ENCODE measurements at regions not wholly inside any gene's neighbourhood (a gene's known extent, or its start where the extent isn't known, plus 50 kb on each side); places are given as distances from the start of the nearest gene placed in this dataset.

DNA sequence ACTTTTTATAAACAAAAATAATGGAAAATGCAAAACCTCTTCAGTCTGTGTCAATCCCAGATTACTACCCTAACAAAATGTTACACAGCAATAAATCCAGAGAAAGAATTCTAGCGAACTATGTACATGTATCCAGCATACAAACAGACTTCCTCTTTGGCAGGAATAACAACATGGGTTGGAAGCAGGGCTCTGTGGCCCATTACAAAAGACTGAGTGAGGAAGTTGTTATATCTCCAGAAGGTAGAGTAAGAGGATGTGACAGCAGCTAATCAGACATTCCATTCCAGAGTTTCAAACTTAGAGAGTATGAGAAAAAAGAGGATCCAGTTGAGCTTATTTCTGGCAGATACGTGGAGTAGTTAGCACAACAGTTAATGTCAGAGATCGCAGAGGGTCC is 294.0 kb upstream of the PLSCR5 start:
- no peak for DNase-seq

GRCh38 chr3:146896711-146897110 is 291.6 kb upstream of the PLSCR5 start:
- DNase-seq: no peak

DNA sequence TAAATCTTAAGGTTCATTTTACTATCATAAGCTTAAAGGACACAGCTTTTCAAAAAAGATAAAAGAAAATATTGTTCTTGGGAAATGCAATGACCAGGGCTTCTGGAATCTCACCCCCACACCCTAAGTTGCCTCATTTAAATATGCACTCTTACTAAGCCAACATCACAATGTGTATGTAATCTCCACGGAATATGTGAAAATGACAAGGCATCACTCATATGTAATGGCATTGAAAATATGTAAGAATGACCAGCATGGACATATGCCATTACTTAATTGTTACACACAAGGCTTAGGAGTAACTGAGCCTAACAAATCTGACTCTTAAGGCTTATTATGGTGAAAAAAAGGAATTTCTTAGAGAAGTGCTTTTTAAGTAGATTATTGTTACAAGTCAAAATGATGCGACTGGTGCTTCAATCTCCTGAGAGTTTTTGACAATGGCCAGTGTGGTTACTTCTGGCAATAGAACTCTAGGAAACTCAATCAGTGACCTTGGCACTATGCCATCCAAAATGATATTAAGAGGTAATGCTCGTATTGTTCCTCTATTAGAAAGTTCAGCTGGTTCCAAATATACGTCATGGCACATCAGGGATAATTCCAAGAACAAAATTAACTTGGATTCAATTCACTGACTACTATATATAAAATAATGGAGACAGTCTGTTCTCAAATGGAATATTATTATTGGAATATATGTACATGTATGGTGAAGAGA is 290.0 kb upstream of the PLSCR5 start:
- DNase-seq: no peak

DNA sequence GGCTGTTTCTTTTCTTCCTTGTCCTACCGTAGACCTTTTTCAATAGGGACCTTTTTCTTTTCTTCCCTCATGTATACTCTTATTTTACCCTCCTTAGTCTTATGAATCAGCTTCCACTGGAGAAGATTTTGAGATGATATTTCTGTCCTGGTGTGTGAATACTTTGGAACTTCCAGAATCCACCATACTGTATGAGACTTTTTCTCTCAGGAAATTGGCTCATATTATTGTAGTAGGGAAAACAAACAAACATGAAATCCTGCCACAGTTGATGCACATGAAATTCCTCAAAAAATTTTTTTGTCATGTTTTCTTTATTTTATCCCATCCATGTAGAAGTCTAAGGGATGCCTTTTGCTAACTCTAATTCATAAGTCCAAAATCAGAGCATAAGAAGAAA is 289.3 kb upstream of the PLSCR5 start:
- DNase-seq: no peak

- no peak for DNase-seq
Measured at GRCh38 chr3:146892041-146892440, 286.9 kb upstream of the PLSCR5 start.

DNA sequence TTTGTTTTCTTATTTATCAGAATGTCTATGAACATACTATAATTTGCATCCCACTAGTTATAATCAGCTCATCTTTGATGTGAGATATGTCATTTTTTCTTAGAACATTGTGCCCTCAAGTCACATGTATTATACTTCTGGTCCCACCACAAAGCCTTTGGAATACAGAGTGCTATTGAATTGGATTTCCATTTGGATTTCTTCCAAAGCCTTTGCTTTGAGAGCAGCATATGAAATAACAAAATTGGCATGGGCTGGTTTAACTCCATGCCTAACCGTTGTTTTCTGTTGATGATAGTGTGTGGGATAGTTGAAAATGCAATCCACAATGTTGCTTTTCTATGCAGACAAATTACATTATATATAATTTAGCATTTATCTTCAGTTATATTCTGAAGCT is 284.5 kb upstream of the PLSCR5 start:
- no peak for DNase-seq

DNA sequence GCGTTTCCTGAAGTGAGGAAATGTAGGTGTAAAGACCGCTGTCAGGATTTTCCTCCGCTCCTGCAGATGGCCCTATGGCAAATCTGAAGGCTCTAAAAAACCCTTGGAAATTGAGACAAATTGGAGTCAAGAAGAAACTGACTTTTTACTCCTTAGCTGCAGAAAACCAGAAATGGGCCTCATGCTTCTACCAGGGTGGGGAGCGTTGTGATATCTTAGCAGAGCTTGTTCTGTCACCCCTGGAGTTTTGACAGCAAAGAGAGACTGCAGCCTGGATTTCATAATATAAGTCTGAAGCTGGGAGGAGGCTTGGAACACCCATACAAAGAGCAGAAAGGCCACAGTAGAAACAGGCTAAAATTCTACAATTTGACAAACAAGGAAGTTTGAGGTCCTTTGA is 283.0 kb upstream of the PLSCR5 start:
- no peak for DNase-seq

- no peak for DNase-seq
Measured at GRCh38 chr3:146884721-146885120, 279.6 kb upstream of the PLSCR5 start.

GRCh38 chr3:146884296-146884695 is 279.1 kb upstream of the PLSCR5 start:
- DNase-seq: no peak

- DNase-seq: no peak
Measured at GRCh38 chr3:146883288-146883687, 278.1 kb upstream of the PLSCR5 start.

DNA sequence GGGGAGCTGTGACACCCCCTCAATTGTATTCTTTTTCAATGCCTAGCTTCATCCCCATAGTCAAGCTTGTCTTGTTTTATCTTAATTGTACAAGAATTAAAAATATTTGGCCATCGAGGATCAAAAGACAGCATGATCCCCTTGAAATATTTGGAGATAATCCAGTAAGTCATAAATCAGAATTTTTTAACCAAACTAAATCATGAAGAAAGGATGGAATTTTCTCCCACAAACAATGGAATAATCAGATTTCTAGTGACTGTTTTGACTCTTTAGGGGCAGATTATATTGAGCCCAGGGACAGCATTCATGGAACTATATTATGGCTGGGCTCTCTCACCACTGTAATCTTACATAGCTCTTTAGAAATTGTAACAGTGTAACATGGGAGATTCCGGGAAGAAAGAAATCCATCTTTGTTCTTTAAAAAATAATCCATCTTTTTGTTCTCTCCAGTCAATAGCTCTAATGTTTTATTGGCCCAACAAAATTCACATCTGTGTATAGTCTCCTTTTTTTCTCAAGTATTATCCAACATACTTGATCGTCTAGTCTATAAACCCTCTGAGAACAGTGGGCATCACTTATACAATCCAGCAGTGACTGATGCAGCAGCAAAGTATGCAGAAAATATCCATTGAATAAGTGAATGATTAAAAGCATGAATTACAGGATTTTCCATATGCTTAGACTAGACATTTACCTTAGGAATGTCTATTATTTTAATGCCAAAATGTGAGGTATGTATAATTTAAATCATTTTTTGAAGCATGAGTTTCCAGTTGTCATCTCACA is 277.0 kb upstream of the PLSCR5 start:
- no peak for DNase-seq

DNA sequence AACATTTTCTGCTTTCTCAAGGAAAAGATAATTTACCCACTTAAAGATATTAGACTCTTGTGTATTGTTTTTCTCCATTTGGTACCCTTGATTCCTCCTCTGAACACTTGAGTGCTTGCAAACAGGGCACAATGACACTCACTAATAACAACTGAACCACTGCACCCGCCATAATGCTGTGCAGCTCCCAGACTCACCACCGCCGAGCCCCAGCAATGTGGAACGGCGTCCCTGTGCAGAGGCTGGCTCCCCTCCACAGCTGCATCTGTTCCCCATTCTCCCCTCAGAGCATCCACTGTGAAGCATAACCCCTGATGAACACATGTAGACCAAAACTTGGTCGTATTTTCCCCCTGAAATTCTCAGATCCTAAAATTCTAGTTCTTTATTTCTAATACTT is 276.2 kb upstream of the PLSCR5 start:
- DNase-seq: no peak

DNA sequence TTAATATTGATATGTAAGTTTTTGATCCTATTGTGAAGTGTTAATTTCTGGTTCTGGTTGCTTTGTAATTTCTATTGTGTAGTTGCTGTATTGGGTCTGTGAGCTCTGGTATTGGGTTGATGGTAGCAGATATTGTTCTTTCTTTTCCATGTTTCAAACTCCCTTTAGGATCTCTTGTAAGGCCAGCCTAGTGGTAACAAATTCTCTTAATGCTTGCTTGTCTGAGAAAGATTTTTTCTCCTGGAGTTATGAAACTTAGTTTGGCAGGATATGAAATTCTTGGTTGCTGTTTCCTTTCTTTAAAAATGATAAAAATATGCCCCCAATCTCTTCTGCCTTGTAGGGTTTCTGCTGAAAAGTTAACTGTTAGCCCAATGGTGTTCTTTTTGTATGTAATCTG is 268.6 kb upstream of the PLSCR5 start:
- no peak for DNase-seq

DNA sequence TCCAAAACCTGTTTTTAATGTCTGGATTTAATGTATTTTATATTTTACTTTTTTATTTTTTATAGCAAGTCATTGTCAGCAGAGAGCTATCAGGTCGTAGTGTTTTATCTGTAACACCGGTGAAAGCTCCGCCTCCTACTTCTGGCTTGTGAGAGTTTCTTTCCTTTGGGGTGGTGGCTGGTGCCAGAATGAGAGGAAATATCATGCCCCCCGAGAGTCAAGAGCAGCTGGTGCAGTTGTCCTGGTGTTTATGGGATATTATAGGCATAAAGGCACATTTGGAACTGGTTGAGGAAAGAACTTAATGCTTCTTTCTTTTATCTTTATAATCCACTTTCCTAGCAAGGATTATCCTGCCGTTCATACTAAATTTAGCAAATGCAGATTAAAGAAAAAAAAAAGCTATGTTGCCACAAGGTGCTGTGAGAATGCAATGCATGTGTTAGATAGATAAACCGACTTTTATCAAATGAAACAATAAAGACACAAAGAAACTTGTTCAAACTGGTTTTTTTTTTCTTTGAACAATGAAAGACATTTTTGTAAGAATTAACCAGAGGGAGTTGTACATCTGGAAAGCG is 260.1 kb upstream of the PLSCR5 start:
- DNase-seq: no peak

GRCh38 chr3:146861262-146861661 is 256.1 kb upstream of the PLSCR5 start:
- no peak for DNase-seq

DNA sequence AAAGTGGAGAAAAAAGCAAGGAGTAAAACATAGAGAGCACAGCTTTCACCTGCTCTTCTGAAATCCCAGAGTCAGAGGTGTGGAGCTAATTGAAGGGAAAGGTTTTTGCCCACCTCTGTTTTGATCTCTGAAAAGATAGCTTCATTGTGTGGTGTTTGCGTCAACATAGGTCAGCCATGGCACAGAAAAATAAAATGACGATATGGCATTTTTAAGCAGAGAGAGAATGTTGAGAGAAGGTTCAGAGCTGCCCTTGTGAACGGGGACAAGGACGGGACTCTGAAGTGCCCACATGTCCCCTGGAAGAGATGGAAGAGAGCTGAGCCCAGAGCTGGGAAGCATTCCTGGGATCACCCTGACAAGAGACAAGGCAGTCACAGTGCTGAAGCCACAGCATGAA is 249.4 kb upstream of the PLSCR5 start:
- DNase-seq: no peak

DNA sequence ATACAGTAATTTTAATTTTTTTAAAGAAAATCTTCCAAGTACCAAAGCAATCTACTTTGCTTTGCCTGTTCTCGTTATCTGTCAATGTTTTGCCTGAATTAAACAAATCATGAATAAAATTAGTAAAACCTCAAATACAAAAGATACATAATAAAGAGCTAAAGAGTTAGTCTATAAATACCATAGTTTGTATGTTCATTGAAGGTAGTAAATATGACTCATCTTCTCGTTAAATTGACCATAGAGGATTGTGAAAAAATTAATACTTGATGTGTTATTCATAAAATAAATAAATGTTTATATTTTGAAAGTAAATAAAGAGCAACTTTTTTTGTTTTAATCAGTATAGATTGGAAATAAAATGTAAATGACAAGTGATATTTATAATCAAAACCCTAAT is 246.5 kb upstream of the PLSCR5 start:
- DNase-seq: no peak

GRCh38 chr3:146845361-146845760 is 240.2 kb upstream of the PLSCR5 start:
- DNase-seq: no peak

GRCh38 chr3:146843476-146843875 is 238.3 kb upstream of the PLSCR5 start:
- no peak for DNase-seq

GRCh38 chr3:146839727-146840375 is 234.7 kb upstream of the PLSCR5 start:
- no peak for DNase-seq

- DNase-seq: no peak
Measured at GRCh38 chr3:146838221-146838620, 233.1 kb upstream of the PLSCR5 start.

DNA sequence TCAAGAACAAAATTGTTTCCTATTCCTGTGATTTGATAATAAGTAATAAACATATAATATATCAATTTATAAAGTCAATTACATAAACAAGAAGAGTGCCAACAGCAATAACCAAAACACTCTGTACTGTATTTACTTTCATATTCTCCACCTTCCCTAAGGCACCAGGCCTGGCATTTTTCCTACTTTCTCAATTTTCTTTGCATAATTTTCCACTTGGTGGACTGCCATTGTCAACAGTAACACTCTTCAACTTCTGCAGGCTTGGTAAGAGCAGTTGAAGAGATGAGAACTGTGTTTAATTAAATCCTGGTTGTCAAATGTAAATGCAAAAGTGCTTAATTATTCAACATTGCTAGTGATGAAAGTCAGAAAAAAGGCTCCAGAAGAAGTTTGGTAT is 229.8 kb upstream of the PLSCR5 start:
- no peak for DNase-seq

- no peak for DNase-seq
Measured at GRCh38 chr3:146832857-146833458, 227.8 kb upstream of the PLSCR5 start.
